ENCODE measurements at regions not wholly inside any gene's neighbourhood (a gene's known extent, or its start where the extent isn't known, plus 50 kb on each side); places are given as distances from the start of the nearest gene placed in this dataset.

GRCh38 chr2:15784106-15784885 is 156.1 kb upstream of the MYCN start:
- Histone ChIP-seq H3K79me2 (ENCODE audit: control insufficient read depth, insufficient read depth, low read length, unreplicated experiment) (no peaks in the 10 kb centered on the region), H3K27me3 (ENCODE audit: insufficient read depth, low read length) (no peaks in the 10 kb centered on the region), H2AFZ (ENCODE audit: low read length, unreplicated experiment) (no peak overlapping the region), H3K36me3 (ENCODE audit: insufficient read depth, low read length) (no peaks in the 10 kb centered on the region), H3K4me1 (ENCODE audit: control insufficient read depth, insufficient read depth, low read length, unreplicated experiment) (no peaks in the 10 kb centered on the region), H3K27ac (ENCODE audit: low read depth, low read length) (no peak overlapping the region), H3K4me3 (ENCODE audit: low read depth, low read length) (no peak overlapping the region)

GRCh38 chr2:15784886-15785801 is 155.2 kb upstream of the MYCN start:
- no peaks in the 10 kb centered on the region for H3K36me3 ChIP-seq (ENCODE audit: insufficient read depth, low read length)
- no peak overlapping the region for H3K27ac ChIP-seq (ENCODE audit: low read depth, low read length)
- H2AFZ ChIP-seq (ENCODE audit: low read length, unreplicated experiment): no peak overlapping the region
- no peaks in the 10 kb centered on the region for H3K27me3 ChIP-seq (ENCODE audit: insufficient read depth, low read length)
- no peaks in the 10 kb centered on the region for H3K4me1 ChIP-seq (ENCODE audit: control insufficient read depth, insufficient read depth, low read length, unreplicated experiment)
- H3K79me2 ChIP-seq (ENCODE audit: control insufficient read depth, insufficient read depth, low read length, unreplicated experiment): no peaks in the 10 kb centered on the region
- H3K4me3 ChIP-seq (ENCODE audit: low read depth, low read length): no peak overlapping the region

DNA sequence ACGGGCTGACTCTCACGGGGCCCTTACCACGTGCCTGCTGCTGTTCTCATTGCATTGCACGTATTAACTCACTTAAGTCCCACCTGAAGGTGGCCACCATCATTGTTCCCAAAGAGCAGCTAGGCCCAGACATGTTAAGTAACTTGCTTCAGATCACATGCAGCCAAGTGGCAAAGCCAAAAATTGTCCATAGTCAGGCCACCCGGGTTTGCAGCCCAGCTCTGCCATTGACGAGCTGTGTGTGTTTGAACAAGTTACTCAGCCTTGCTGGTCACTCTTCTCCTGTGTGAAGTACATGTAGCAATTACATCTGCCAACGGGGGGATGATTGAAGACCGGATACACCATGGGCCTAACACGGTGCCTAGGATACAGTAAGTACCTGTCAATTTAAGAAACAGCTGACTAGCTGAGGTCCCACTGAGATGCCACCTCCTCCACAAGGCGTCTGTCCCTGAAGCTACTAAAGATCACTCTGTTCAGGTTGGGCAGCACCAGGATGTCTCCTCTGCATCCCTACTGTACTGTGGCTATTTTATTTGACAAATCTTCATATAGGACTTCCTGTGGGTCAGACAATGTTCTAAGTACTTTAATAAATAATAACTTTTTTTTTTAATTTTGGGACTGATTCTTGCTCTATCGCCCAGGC is 154.2 kb upstream of the MYCN start:
- H3K79me2 ChIP-seq (ENCODE audit: control insufficient read depth, insufficient read depth, low read length, unreplicated experiment): no peaks in the 10 kb centered on the region
- H3K4me1 ChIP-seq (ENCODE audit: control insufficient read depth, insufficient read depth, low read length, unreplicated experiment): no peaks in the 10 kb centered on the region
- H3K4me3 ChIP-seq (ENCODE audit: low read depth, low read length): no peak overlapping the region

GRCh38 chr2:15786901-15787300 is 153.4 kb upstream of the MYCN start:
- Histone ChIP-seq H3K36me3 (ENCODE audit: insufficient read depth, low read length) (no peaks in the 10 kb centered on the region), H3K79me2 (ENCODE audit: control insufficient read depth, insufficient read depth, low read length, unreplicated experiment) (no peaks in the 10 kb centered on the region), H3K4me3 (ENCODE audit: low read depth, low read length) (no peak overlapping the region), H3K27me3 (ENCODE audit: insufficient read depth, low read length) (no peaks in the 10 kb centered on the region), H3K4me1 (ENCODE audit: control insufficient read depth, insufficient read depth, low read length, unreplicated experiment) (no peaks in the 10 kb centered on the region), H3K27ac (ENCODE audit: low read depth, low read length) (no peak overlapping the region), H2AFZ (ENCODE audit: low read length, unreplicated experiment) (no peak overlapping the region)

More for the DNA sequence above, 154.2 kb upstream of the MYCN start:
- H3K27me3 ChIP-seq (ENCODE audit: insufficient read depth, low read length): no peaks in the 10 kb centered on the region
- H3K36me3 ChIP-seq (ENCODE audit: insufficient read depth, low read length): no peaks in the 10 kb centered on the region
- H2AFZ ChIP-seq (ENCODE audit: low read length, unreplicated experiment): no peak overlapping the region
- no peak overlapping the region for H3K27ac ChIP-seq (ENCODE audit: low read depth, low read length)

GRCh38 chr2:15787535-15788454 is 152.6 kb upstream of the MYCN start:
- H3K36me3 ChIP-seq (ENCODE audit: insufficient read depth, low read length): no peaks in the 10 kb centered on the region
- no peaks in the 10 kb centered on the region for H3K79me2 ChIP-seq (ENCODE audit: control insufficient read depth, insufficient read depth, low read length, unreplicated experiment)
- H2AFZ ChIP-seq (ENCODE audit: low read length, unreplicated experiment): no peak overlapping the region
- no peak overlapping the region for H3K4me3 ChIP-seq (ENCODE audit: low read depth, low read length)
- H3K27me3 ChIP-seq (ENCODE audit: insufficient read depth, low read length): no peaks in the 10 kb centered on the region
- no peaks in the 10 kb centered on the region for H3K4me1 ChIP-seq (ENCODE audit: control insufficient read depth, insufficient read depth, low read length, unreplicated experiment)
- H3K27ac ChIP-seq (ENCODE audit: low read depth, low read length): no peak overlapping the region

DNA sequence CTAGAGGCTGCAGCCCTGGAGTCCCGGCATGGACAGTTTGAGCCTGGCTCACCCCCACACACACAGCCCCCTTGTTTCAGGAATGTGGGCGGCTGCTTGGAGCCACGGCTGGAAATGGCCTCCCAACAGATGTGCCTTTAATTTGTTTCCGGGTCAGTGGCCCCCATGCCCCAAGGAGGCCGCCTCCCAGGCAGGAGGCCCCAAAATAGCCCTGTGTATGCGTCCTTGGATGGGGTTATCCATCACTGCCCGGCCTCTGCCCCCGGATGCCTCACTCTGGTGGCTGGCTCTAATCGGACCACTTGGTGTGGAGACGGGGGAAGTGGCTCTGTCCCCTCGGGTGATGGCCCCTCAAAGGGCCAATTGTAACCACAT is 151.9 kb upstream of the MYCN start:
- Histone ChIP-seq H3K79me2 (ENCODE audit: control insufficient read depth, insufficient read depth, low read length, unreplicated experiment) (no peaks in the 10 kb centered on the region), H3K4me3 (ENCODE audit: low read depth, low read length) (no peak overlapping the region), H2AFZ (ENCODE audit: low read length, unreplicated experiment) (no peak overlapping the region), H3K36me3 (ENCODE audit: insufficient read depth, low read length) (no peaks in the 10 kb centered on the region), H3K27ac (ENCODE audit: low read depth, low read length) (no peak overlapping the region), H3K4me1 (ENCODE audit: control insufficient read depth, insufficient read depth, low read length, unreplicated experiment) (no peaks in the 10 kb centered on the region), H3K27me3 (ENCODE audit: insufficient read depth, low read length) (no peaks in the 10 kb centered on the region)

- no peaks in the 10 kb centered on the region for H3K79me2 ChIP-seq (ENCODE audit: control insufficient read depth, insufficient read depth, low read length, unreplicated experiment)
- H3K4me3 ChIP-seq (ENCODE audit: low read depth, low read length): no peak overlapping the region
- no peaks in the 10 kb centered on the region for H3K27me3 ChIP-seq (ENCODE audit: insufficient read depth, low read length)
- H3K27ac ChIP-seq (ENCODE audit: low read depth, low read length): no peak overlapping the region
- no peak overlapping the region for H2AFZ ChIP-seq (ENCODE audit: low read length, unreplicated experiment)
- no peaks in the 10 kb centered on the region for H3K4me1 ChIP-seq (ENCODE audit: control insufficient read depth, insufficient read depth, low read length, unreplicated experiment)
- no peaks in the 10 kb centered on the region for H3K36me3 ChIP-seq (ENCODE audit: insufficient read depth, low read length)
Measured at GRCh38 chr2:15788830-15789229, 151.5 kb upstream of the MYCN start.

GRCh38 chr2:15789381-15790062 is 150.8 kb upstream of the MYCN start:
- Histone ChIP-seq H3K27ac (ENCODE audit: low read depth, low read length) (no peak overlapping the region), H2AFZ (ENCODE audit: low read length, unreplicated experiment) (no peak overlapping the region), H3K36me3 (ENCODE audit: insufficient read depth, low read length) (no peaks in the 10 kb centered on the region), H3K79me2 (ENCODE audit: control insufficient read depth, insufficient read depth, low read length, unreplicated experiment) (no peaks in the 10 kb centered on the region), H3K4me1 (ENCODE audit: control insufficient read depth, insufficient read depth, low read length, unreplicated experiment) (no peaks in the 10 kb centered on the region), H3K27me3 (ENCODE audit: insufficient read depth, low read length) (no peaks in the 10 kb centered on the region; the same call in 1 of the 2 replicates), H3K4me3 (ENCODE audit: low read depth, low read length) (no peak overlapping the region)

DNA sequence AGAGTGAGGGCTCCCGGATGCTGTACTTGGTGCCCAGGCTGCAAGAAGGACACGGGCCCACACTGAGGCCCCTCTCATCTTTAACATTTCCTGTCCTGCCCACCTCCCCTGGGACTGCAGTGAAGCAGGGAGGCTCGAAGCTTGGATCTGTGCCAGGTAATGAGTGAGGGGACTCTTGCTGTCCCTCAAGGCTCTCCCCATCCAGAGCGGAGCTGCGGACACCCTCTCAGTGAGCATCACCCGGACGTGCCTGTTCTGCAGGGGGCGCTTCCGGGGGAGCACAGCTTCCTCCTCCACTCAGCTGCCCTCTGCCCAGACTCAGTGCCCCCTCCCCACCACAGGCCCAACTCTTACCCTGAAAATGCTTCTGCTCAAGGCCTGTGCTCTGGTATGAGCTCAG is 150.0 kb upstream of the MYCN start:
- Histone ChIP-seq H2AFZ (ENCODE audit: low read length, unreplicated experiment) (no peak overlapping the region), H3K4me3 (ENCODE audit: low read depth, low read length) (no peak overlapping the region), H3K79me2 (ENCODE audit: control insufficient read depth, insufficient read depth, low read length, unreplicated experiment) (no peaks in the 10 kb centered on the region), H3K27me3 (ENCODE audit: insufficient read depth, low read length) (peaks cover 1% of the 10 kb centered on the region; the same call in 1 of the 2 replicates), H3K4me1 (ENCODE audit: control insufficient read depth, insufficient read depth, low read length, unreplicated experiment) (no peaks in the 10 kb centered on the region), H3K36me3 (ENCODE audit: insufficient read depth, low read length) (no peaks in the 10 kb centered on the region), H3K27ac (ENCODE audit: low read depth, low read length) (no peak overlapping the region)

All from ACC112 (cell line).